OCI-LY7 (cell line): ENCODE measurements at regions not wholly inside any gene's neighbourhood (a gene's known extent, or its start where the extent isn't known, plus 50 kb on each side); places are given as distances from the start of the nearest gene placed in this dataset.

Experiments used
- CTCF ChIP-seq: fragments of 200-600 bp; sonication (generic); conservative IDR thresholded peaks from 2 replicates; pipeline ENCODE4 v1.5.1; 2014; ENCODE audit warnings: mild to moderate bottlenecking, antibody characterized with exemption, low read length, moderate library complexity, mixed read lengths
- EZH2phosphoT487 ChIP-seq: fragments of 200-600 bp; sonication (generic); IDR thresholded peaks from 2 replicates; pipeline ENCODE4 v1.6.1; 2018; ENCODE audit warnings: low read depth, borderline replicate concordance, mild to moderate bottlenecking, mixed run types, antibody characterized with exemption, low read length, moderate library complexity, mixed read lengths

DNA sequence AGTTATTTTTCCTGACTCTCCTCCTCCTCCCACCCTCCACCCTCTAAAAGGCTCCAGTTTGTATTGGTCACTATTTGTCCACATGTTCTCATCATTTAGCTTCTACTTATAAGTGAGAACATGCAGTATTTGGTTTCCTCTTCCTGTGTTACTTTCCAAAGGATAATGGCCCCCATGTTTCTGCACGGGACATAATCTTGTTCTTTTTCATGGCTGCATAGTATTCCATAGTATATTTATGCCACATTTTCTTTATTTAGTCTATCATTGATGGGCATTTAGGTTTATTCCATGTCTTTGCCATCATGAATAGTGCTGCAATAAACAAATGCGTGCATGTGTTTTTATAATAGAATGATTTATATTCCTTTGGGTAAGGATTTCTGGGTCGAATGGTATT is 167.3 kb upstream of the GRID2 start:
- no peak for TF ChIP-seq EZH2phosphoT487
- TF ChIP-seq CTCF: no peak
